HL-60 (cell line): ENCODE measurements at regions not wholly inside any gene's neighbourhood (a gene's known extent, or its start where the extent isn't known, plus 50 kb on each side); places are given as distances from the start of the nearest gene placed in this dataset.

ENCODE experiments used
- POLR2AphosphoS5 ChIP-seq: IDR thresholded peaks from 2 replicates; pipeline ENCODE4 v1.6.1; 2012; ENCODE audit warnings: low read depth
- TF ChIP-seq, protein P1 (sequence below): IDR thresholded peaks from one replicate; pipeline ENCODE4 v1.5.1; 2011; ENCODE audit warnings: low read length, control low read depth, inconsistent platforms; ENCODE audit not compliant: insufficient read depth

DNA sequence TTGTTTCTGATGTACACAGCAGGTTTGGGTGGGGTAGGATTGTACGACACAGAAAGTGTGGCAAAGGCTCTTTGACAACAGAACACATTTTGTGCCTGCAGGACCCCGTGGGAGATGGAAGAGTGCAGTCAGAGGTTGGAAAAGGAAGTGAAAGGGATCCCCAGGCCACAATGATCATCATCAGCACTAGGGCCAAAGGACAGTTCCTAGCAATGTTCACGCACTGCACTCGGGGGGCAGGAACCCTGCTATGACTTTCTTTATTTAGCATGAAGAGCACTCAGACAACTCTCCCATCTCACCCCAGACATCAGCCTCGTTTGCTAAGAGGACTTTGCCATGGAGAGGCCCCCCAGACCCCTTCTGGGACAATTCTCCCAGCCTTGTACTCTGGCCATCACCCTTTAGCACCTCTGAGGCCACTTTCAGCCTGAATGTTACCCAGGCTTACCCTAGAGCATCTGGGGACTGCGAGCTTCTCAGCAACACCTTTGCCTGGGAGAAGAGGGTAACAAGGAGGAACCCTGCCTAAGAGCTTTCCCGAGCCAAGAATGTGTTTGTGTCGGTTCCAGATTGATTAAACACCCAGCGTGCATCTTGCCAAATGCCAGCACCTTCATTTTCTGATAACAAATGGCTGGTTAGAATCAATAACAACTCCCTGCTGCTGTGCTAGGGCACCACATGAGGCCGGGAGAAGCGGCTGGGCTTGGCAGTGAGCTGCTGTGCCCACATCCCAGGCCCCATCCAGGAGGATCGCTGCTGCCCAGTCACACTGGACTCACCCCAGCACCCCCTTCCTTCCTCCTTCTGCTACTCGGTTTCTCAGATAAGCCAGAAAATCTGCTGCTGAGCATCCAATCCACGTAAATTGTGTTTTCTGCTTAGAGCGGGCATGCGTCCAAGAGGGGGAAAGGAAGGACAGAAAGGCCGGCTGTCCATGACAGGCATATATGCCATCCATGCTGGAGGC lies 633.1 kb downstream of the AJAP1 start:
- TF ChIP-seq, protein P1, sequence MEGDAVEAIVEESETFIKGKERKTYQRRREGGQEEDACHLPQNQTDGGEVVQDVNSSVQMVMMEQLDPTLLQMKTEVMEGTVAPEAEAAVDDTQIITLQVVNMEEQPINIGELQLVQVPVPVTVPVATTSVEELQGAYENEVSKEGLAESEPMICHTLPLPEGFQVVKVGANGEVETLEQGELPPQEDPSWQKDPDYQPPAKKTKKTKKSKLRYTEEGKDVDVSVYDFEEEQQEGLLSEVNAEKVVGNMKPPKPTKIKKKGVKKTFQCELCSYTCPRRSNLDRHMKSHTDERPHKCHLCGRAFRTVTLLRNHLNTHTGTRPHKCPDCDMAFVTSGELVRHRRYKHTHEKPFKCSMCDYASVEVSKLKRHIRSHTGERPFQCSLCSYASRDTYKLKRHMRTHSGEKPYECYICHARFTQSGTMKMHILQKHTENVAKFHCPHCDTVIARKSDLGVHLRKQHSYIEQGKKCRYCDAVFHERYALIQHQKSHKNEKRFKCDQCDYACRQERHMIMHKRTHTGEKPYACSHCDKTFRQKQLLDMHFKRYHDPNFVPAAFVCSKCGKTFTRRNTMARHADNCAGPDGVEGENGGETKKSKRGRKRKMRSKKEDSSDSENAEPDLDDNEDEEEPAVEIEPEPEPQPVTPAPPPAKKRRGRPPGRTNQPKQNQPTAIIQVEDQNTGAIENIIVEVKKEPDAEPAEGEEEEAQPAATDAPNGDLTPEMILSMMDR = no peak
- no peak for TF ChIP-seq POLR2AphosphoS5
